Stimulated activated CD8-positive, alpha-beta memory T cell treated with anti-CD3 and anti-CD28 coated beads, Interleukin-2, amount 100 ng/mL, for 1 hour (primary cell): ENCODE measurements at regions not wholly inside any gene's neighbourhood (a gene's known extent, or its start where the extent isn't known, plus 50 kb on each side); places are given as distances from the start of the nearest gene placed in this dataset.

Source experiments
- DNase-seq, 2 donors: peaks; one replicate each; pipeline ENCODE4 v3.0.0-alpha.2; 2020; ENCODE audit warnings: low read depth in 2 of 2

DNA sequence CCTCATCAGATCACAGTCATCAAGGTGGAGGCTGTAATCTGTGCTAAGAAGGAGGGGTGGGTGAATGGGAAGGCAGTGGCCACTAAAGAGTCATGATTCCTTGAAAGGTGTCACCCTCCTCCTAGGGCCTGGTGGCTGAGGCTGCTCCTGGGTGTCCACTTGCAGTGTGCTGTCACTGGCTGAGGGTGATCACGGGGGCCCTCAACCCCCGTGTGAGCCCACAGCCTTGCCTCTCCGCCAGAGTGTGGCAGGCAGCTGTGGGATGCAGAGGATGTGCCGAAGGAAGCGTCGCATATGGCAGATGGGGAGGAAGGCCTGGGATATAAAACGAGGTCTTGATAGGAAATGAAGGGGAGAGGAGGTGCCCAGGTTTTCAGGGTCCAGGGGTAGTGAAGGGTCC, 476.5 kb downstream of the PTPRU start:
- no peak for DNase-seq

DNA sequence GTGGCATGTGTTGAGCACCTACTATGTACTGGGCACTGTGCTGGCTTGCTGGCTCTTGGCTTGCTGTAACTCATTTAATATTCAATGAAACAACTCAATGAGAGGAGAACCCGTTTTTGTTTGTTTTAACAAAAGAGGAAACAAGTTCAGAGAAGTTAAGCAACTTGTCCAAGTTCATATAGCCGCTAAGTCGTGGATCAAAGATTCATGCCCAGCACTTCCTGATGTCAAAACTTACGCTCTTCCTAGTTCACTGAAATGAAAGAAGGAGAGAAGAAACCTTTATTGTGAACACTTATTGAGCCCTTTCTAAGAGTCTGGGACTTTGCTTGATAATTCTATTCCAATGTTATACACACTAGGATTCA, 475.9 kb downstream of the PTPRU start:
- no peak for DNase-seq

DNA sequence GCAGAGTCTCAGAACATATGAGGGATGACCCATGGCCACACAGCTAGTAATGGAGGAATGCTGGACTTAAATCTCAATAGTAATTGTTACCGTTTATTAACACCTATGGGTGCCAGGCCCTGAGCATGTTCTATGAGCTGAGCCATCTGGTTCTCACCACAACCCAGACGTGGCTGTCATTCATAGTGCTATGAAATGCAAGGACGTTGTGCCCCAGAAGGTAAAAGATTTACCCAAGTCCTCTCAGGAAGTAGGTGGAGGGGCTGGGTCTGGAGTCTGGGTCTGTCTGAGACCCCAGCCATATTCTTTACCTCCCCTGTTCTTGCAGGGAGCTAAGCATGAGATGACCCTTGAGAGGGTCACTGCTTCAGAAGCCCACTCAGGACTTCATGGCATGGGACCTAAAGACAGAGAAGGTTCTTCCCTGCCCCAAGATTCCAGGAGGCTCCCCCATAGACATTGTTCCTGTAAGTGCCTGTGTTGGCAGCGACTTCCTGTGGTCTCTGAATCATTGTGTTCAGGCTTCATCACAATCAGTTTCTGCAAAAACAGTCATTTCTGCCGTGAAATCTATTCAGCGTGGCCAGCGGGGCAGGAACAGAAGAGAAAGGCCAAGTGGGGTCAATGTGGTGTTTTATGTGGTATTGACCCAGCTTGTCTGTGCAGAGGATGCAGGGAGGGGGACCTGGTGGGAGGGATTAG, 475.4 kb downstream of the PTPRU start:
- DNase-seq = no peak

DNA sequence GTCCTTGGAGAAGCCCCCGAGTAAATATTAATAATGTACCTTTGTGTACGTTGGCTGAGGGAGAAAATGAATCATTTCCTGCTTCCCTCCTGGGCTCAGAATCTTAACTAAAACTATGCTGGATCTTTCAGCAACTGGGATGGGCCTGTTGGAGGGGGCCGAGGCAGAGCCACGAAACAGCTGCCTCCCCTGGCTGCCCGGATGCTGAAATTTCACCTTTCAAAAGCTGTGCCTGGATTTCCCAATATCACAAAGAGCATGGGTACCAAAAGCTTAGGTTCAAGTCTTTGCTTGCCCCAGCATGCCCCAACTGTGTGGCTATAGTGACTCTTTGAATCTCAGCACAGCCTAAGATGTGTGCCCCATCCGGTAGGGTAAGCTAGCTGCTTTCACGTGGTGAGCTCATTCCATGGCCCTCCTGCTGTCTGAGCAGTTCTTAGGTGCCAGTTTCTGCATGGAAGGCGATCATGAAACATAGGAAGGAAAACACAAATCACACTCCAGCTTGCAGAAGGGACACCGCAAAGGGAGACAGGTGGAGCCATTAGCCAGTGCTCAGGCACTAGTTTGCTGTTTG, 473.5 kb downstream of the PTPRU start:
- no peak for DNase-seq

DNA sequence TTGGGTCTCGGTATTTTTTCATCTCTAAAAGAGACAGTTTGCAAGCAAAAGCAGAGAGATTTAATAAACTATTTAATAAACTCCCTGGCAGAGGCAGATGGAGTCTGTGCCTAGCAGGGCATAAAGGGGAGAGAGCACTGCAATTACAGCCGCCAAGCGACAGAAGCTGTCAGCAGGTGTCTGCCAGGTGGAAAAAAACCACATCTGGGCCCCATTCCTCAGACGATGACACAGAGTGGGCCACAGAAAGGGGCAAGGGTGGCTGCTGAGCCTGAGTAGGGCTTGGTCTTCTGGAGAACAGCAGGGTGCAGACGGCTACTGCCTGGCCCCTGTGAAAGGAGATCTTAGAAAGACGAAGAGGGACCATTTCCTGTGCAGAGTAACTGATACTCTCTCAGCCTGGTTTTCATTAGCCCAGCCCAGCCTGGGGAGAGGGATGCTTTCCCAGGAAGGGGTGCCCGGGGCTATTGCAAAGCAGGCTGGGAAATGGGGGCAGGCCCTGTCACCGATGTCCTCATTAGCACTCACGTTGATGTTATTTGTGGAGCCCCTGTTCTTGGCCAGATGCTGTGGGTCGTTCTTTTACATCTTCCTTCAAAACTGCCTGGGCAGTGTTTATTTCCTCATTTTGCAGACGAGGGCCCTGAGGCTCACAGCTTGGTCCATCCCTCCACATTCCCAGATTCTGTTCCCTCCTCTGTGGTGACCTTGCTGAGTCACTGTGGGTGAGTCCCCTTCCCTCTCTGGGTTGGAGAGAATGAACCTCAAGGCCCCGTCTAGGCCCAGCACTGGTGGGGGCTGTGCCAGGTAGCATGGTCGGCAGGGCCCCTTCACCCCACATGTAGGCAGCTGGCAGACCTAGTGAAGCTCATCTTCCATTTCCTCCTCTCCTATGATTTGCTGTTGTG, 472.7 kb downstream of the PTPRU start:
- no peak for DNase-seq

DNA sequence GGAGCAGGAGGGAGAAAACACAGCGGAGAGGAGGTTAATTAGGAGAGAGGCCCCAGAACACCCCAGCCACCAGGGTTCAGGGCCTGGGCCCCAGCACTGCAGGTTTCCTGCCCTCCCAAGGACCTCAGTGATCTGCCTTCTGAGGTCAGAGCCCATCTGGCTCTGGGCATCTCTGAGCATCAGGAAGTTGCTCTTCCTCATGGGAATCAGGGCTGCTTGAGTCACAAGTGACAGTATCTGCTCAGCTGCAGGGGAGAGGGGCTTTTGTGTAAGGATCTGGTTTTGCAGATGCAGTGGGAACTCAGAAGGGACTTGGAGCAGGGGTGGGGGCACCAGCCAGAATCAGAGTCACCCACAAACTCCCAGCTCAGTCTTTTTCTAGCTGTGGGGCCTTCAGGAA, 472.1 kb downstream of the PTPRU start:
- no peak for DNase-seq

DNA sequence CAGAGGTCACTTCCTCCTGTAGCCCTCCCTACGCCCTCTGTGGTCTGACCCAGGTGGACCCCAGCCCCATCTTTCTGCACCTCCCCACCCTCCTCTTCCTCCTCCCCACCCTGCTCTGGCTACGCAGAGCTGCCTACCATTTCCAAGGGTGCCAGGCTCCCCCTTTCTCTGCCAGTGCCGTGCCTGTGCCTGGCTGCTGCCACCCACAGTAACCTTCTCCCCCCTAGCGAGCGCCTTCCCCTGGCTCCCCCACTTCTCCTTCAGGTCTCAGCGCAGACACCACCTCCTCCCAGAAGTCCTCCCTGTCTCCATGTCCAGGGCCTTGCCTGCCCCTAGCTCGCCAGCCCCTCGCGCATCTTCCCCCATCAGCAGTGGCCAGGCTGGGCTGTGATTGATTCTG, 471.5 kb downstream of the PTPRU start:
- no peak for DNase-seq

DNA sequence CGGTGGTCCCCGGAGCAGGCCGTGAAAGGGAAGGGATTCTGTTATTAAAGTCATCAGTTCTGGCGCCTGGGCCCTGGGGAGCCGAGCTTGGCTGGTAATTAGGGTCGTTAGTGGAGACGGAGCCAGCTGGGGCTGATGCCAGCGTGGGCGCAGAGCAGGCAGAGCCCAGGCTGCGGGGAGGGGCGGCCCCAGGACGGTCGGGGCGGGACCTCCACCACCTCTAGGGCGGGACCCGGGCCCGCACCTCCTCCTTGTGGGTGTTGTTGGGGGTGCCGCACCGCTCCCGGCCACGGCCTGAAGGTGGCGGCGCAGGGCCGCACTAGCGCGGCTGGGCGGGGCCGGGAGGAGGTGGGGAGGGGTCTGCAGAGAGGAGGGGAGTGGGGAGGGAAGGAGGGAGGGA, 470.6 kb downstream of the PTPRU start:
- no peak for DNase-seq

DNA sequence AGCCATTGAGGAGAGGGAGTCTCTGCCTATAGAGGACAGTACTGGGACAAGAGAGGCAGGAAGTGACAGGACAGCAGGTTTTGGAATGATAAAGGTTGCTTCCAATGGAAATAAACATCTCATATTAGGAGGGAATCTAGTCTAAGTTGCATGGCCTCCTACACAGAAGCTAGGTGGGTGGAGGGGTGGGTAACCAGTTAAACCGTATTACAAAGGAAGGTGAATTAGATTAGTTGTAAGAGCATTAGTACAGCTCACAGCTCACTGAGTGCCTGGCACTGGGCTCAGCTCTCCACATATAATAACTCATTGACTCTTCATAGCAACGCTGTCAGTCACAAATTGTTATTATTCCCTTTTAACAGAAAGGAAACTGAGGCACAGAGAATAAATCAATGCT, 468.1 kb downstream of the PTPRU start:
- DNase-seq = no peak

DNA sequence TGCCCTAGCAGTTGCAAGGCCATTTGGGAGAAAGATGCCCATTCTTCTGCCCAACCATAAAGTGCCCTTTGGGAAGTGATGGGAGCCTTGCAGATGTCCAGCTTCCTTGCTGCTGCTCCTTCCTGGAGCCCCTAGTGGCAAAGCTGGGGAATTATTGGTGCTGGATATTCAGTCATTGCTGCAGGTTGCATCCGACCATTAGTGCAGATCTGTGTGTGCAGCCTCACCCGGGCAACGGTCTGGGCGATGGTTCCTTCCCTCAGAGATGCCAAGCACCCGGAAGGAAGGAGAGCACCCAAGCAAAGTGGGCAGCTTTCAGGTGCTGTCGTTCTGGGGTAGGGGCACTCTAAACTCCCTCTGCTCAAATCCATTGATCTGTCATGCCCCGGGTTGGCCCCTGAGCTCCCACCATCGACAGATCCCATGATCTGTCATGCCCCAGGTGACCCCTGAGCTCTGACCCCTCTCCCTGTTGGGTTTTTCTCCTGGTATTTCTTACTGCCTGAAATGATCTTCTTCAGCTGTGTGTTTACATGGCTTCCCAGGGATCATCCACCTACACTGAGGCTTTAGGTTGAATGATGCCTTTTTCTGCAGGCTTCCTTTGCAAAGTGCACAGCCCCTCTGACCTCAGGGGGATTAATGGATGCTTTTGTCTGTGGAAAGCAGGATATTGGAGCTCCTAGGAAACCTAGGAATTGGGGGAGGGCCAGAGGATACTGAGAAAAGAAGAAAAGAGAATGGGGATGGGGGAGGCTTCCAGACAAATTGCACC, 467.5 kb downstream of the PTPRU start:
- DNase-seq = no peak

DNA sequence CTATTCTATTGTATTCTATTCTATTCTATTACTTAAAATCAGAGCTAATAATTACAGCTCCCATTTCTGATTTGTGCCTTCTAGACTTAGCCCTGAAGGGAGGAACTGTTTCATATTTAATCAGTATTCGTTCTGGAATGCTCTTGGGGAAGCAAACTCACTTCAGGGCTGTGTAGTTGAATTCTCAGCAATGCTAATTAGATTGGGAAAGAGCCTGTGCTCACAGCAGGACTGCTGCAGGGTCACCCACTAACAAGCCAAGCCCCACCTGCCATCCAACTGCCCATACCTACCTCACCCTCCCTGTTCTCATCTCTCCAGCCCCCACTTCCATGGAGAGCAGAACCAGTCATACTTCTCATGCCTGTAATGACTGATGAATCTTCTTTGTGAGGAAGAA, 464.2 kb downstream of the PTPRU start:
- DNase-seq = no peak

DNA sequence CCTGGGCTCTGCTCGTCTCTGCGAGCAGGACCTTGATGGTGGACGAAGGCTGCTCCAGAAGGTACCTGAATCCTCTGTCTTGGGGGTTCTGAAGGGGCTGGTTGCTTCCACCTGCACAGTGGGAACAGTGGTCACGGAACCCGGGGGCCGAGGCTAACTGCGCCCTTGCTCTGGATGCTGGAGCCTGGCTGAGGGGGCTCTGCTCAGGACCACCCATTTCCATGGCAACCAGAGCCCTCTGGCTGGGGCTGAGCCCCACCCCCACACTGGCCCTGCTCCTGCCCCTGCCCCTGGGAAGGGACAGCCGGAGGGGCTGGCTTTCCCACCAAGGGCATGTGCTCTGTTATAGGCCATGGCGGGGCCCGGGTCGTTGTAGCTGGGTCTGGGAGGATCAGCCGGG, 462.3 kb downstream of the PTPRU start:
- no peak for DNase-seq

DNA sequence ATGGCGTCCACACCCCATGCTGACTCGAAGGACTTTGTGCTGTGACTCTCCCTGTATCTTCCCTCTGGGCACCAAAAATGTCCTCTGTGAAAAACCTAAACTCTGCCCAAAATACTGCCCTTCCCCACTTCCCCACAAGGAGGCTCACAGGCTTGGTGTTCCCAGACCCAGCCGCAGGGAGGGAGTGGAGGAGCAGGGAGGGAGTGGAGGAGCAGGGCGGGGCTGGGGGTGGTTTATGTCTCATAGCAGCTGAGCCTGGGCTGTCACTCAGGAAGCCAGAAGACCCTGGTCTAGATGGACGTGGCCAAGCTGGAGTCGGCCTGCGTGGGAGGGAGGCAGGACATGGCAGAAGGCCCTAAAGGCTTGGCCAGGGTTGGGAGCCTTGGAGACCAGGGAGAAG, 461.7 kb downstream of the PTPRU start:
- no peak for DNase-seq

DNA sequence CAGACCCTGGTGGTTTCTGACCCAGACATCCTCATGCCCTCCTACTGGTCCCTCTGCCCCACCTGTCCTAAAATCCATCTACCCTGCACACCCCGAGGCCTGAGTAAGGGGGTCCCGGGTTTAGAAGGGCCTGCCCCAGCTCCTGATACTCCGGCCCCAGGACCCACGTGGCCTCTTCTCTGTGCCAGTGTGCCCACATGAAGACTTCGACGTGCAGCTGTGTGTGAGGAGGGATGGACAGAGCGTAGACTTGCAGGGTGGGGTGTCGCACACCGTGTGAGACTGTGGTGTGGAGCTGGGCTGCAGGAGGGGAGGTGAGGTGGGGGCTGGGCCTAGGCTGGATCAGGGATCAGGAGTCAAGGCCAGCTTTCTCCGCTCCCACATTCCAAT, 461.1 kb downstream of the PTPRU start:
- DNase-seq = no peak

DNA sequence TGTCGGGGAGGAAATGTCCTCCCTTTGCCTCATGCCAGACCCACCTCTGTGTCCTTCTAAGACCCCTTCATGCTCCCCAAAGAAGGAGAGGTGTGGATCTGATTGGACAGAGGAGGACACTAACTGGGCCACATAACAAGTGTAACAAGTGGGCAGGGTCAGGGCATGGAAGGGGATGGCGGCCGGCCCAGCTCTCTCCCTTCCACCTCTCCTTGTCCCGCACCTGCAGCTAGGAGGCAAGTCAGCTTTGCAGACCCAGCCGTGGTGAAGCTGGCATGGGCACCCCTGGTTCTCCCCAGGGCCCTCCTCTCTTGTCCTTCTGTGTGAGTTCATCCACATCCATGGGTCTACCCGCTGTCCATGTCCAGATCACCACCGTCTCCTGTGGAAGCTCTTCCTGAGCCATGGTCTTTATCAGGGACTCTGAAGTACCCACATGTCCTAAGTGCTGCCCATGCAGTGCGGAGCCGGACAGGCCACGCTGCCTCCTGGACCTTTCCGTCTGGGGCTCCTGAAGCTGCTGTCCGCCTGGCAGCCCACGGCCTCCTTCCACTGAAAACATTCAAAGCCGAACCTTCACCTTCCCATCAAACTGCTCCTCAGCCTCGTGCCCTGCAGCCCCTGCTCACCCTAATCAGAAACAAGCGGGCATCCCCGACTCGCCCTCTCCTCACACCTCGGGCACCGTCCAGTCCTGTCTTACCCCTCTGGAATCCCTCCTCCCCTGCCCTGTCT, 460.5 kb downstream of the PTPRU start:
- DNase-seq = no peak

DNA sequence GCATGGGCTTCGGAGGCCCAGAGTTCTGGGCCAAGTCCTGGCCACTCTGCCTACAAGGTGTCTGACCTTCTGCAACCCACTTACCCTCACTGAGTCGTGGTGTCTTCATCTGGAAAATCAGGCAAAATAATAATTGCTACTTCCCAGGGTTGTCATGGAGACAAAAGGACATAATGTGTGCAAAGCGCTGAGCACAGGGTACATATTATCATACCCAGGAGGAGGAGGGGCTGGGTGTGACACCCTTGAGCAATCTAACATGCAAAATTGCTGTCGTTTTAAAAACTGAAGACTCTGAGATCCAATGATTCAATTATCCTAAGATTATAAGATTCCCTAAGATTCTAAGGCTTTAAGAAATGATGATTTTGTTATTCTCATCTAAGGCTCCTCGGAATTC, 459.5 kb downstream of the PTPRU start:
- no peak for DNase-seq

DNA sequence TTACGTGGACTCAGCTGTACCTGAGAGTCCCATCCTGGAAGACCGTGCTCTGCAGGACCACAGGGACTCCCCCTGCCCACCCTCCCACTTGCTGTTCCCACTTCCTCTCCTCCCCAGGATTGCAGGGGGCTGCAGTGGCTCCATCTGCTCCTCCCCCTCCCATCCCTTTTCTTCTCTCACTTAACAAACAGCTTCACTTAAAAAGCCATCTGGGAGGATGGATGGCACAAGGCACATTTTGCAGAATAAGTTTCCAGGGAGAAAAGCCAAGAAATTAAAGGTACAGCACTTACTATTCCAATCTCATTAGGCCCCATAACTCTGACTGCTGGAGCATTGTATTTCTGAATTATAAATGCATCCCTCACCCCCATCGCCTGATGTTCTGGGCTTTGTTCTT, 458.7 kb downstream of the PTPRU start:
- DNase-seq = no peak

DNA sequence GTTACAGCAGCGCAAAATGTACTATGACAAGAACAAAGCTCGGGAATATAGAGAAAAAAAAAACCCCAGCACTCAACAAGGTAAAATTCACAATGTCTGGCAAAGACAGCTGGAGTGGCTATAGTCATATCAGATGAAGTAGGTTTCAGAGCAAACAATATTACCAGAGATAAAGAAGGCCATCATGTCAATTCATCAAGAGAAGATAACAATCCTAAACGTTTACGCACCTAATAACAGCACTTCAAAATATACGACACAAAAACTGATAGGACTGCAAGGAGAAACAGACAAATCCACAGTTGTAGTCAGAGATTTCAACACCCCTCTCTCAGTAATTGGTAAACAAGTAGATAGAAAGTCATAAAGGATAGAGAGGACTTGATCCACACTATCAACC, 455.2 kb downstream of the PTPRU start:
- DNase-seq = no peak

DNA sequence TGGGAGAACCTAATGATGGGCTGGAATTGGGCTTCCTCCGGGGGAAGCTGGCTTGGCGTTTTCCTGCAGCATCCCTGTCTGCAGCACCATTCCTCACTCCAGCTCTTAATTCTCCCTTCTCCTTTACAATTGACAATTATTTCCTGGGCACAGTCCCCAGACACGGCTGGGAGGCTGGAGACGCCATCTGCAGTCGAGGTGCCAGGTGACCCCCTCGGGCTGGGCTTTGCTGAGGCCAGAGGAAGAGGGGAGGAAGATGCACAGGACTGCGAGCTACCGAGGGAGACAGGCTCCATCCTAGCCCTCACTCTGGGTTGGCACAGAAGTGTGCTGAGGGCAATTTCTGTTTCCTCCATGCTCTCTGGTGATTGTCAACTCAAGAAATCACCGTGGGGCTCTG, 453.8 kb downstream of the PTPRU start:
- no peak for DNase-seq

DNA sequence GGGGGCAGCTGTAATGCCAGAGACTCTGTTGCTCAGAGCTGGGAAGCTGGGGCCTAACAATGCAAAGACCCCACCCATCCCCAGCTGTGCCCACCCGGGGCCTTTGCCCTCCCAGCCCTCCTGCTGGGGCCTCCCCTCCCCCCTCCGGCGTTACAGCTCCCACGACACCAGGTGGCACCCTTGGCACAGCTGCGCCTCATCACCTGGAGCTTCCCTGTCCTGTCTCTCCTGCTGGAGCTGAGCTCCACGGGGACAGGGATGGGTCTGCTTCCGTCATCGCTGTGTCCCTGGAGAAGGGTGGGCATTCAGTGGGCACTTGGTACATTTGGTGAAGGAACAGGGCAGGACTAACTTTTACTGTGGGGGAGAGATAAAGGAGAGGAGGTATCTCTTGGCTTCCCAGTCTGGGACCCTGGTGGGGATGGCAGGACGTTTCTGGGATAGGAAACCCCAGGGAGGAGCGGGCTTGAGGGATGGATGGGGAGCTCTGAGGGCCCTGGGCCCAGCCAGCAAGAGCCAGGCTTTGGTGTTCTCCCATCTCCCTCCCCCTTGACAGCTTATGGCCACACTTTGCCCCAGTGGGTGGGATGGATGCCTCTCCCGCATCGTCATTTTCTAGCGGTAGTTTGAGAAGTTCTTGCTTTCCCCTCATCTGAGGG, 453.2 kb downstream of the PTPRU start:
- no peak for DNase-seq
